SJCRH30 (cell line): ENCODE measurements at regions not wholly inside any gene's neighbourhood (a gene's known extent, or its start where the extent isn't known, plus 50 kb on each side); places are given as distances from the start of the nearest gene placed in this dataset.

Experiments used
- DNase-seq, 2 experiments: peaks; one replicate each; pipeline ENCODE4 v3.0.0-alpha.2; 2015 to 2020
- H3K27ac ChIP-seq: fragments of 250-450 bp; sonication (Bioruptor Pico); 2 replicates; pipeline ENCODE4 v1.5.1; 2020; ENCODE audit warnings: mild to moderate bottlenecking, moderate library complexity
- H3K27me3 ChIP-seq: fragments of 250-450 bp; sonication (Bioruptor Pico); 2 replicates; pipeline ENCODE4 v1.5.1; 2020; ENCODE audit warnings: mild to moderate bottlenecking, moderate library complexity
- H3K36me3 ChIP-seq: fragments of 250-450 bp; sonication (Bioruptor Pico); 2 replicates; pipeline ENCODE4 v1.5.1; 2020; ENCODE audit warnings: mild to moderate bottlenecking, moderate library complexity
- H3K4me1 ChIP-seq: fragments of 250-450 bp; sonication (Bioruptor Pico); 2 replicates; pipeline ENCODE4 v1.5.1; 2020; ENCODE audit warnings: mild to moderate bottlenecking, moderate library complexity
- H3K4me3 ChIP-seq: fragments of 250-450 bp; sonication (Bioruptor Pico); 2 replicates; pipeline ENCODE4 v1.5.1; 2020; ENCODE audit warnings: mild to moderate bottlenecking, moderate library complexity
- H3K9me3 ChIP-seq: fragments of 250-450 bp; sonication (Bioruptor Pico); replicated peaks from 2 replicates; pipeline ENCODE4 v1.5.1; 2020; ENCODE audit warnings: mild to moderate bottlenecking, moderate library complexity

GRCh38 chr6:94129926-94130325 lies 710.6 kb upstream of the EPHA7 start:
- no peaks in the 10 kb centered on the region for H3K27me3 ChIP-seq
- H3K4me3 ChIP-seq, result no peak overlapping the region
- H3K4me1 ChIP-seq, result no peaks in the 10 kb centered on the region
- no peaks in the 10 kb centered on the region for H3K36me3 ChIP-seq
- H3K9me3 ChIP-seq, result no peaks in the 10 kb centered on the region
- no peak for DNase-seq
- no peak overlapping the region for H3K27ac ChIP-seq

DNA sequence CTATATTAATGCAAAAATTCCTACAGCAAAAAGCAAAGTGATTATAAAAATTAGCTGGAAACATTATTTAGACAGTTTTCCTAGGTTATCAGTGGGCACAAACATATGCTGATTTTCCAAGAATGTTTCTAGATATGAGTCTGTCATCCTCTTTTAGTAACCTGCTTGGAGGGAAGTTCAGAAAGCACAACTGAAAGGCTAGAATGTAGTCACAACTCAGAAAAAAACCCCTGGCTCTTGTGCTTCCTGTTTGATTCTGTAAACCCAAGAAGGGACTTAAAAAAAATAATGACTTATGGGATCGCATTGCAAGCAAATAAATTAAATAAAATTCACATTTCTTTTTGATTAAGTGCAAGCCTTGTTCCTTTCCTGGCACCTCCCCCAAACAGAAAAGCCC lies 708.4 kb upstream of the EPHA7 start:
- no peaks in the 10 kb centered on the region for H3K27me3 ChIP-seq
- no peak overlapping the region for H3K27ac ChIP-seq

GRCh38 chr6:94124333-94124732 lies 705.0 kb upstream of the EPHA7 start:
- Histone ChIP-seq H3K27me3 (no peaks in the 10 kb centered on the region), H3K27ac (no peak overlapping the region), H3K4me3 (no peak overlapping the region), H3K4me1 (no peaks in the 10 kb centered on the region), H3K9me3 (no peaks in the 10 kb centered on the region), H3K36me3 (no peaks in the 10 kb centered on the region)
- DNase-seq, result no peak

More for the DNA sequence above, 708.4 kb upstream of the EPHA7 start:
- Histone ChIP-seq H3K4me3 (no peak overlapping the region), H3K36me3 (no peaks in the 10 kb centered on the region), H3K9me3 (no peaks in the 10 kb centered on the region), H3K4me1 (no peaks in the 10 kb centered on the region)
- DNase-seq, result no peak

DNA sequence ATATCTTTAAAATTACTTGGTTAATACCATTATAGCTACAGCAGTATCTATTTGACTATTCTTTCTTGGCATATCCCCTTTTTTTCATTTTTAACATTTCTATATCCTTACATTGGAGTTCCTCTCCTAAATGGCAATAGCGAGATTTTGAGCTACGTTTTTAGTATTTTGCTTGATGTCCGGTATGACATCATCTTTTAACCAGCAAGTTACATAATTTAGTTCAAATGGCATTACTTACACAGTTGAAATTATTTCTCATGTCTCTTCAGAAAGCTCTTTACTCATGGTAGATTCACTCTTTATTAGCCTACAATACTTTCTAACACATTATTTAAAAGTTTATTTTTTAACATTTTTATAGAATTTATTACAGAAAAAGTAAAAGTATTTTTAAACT lies 701.7 kb upstream of the EPHA7 start:
- Histone ChIP-seq H3K36me3 (no peaks in the 10 kb centered on the region), H3K27me3 (no peaks in the 10 kb centered on the region), H3K9me3 (no peaks in the 10 kb centered on the region), H3K27ac (no peak overlapping the region), H3K4me1 (no peaks in the 10 kb centered on the region), H3K4me3 (no peak overlapping the region)
- no peak for DNase-seq

DNA sequence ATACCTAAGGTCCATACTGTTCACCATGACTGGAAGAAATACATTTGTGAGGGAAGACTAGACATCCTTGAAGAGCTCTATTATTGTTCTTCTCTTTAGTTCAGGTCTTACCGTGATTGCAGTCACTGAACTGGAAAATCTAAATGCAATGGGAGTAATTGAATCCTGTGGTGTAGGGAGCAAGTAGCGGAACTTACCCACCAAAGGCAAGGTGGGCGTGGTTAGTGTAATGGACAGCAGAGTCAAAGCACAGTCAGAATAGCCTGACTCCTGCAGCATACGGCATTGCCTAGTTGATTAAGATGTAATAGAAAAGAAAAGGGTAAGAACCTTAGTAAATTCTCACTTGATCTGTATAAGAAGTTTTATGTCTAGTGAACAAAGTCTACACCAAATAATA lies 679.7 kb upstream of the EPHA7 start:
- Histone ChIP-seq H3K9me3 (no peaks in the 10 kb centered on the region), H3K27me3 (no peaks in the 10 kb centered on the region), H3K4me1 (no peaks in the 10 kb centered on the region), H3K4me3 (no peak overlapping the region), H3K36me3 (no peaks in the 10 kb centered on the region), H3K27ac (no peak overlapping the region)
- no peak for DNase-seq

DNA sequence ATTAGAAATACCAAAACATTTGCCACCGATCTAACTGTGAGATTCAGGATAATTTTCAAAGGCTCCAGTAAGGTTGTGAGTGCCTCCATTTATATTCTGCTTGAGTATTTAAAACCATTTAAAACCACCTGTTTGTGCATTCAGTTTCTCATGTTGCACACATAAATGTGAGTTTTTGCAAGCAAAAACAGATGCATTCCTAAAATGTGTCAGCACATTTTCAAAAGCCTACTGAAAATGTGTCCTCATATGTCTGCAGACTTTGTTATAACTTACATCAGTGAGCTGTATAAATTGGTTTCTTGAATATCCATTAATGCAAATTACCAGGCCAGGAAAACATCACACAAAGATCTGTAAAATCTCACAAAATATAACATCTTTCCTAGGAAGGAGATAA lies 676.6 kb upstream of the EPHA7 start:
- Histone ChIP-seq H3K27ac (no peak overlapping the region), H3K4me3 (no peak overlapping the region), H3K36me3 (no peaks in the 10 kb centered on the region), H3K4me1 (peaks cover 1% of the 10 kb centered on the region), H3K27me3 (no peaks in the 10 kb centered on the region), H3K9me3 (no peaks in the 10 kb centered on the region)
- DNase-seq, result no peak

DNA sequence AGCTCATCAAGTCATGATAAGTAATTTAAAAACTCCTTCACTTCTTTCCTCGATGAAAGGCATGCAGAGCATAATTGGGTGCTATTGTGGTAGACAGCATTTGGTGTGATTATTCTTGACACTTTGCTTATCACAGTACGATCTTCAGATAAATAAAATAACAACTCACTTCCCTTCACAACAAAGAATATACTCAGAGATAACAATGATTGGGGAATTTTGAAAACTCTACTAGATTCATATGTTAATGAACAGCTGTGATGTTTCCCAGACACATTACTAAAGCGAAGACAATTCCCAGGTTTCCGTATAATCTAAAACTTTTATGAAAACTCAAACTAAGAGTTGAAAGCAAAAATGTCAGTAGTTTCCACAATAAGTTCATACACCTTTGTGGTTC lies 670.6 kb upstream of the EPHA7 start:
- no peak overlapping the region for H3K4me3 ChIP-seq
- H3K27me3 ChIP-seq, result no peaks in the 10 kb centered on the region
- no peaks in the 10 kb centered on the region; the same call in 1 of the 2 replicates for H3K36me3 ChIP-seq
- peaks cover 18% of the 10 kb centered on the region for H3K4me1 ChIP-seq
- H3K9me3 ChIP-seq, result peaks cover 3% of the 10 kb centered on the region; the same call in 1 of the 2 replicates
- no peak overlapping the region for H3K27ac ChIP-seq
- no peak for DNase-seq

GRCh38 chr6:94088870-94089269 lies 669.5 kb upstream of the EPHA7 start:
- peaks cover 5% of the 10 kb centered on the region; the same call in 1 of the 2 replicates for H3K9me3 ChIP-seq
- H3K27ac ChIP-seq, result no peak overlapping the region
- no peaks in the 10 kb centered on the region; the same call in 1 of the 2 replicates for H3K36me3 ChIP-seq
- H3K4me3 ChIP-seq, result no peak overlapping the region
- no peak for DNase-seq
- H3K4me1 ChIP-seq, result peaks cover 24% of the 10 kb centered on the region
- no peaks in the 10 kb centered on the region for H3K27me3 ChIP-seq

DNA sequence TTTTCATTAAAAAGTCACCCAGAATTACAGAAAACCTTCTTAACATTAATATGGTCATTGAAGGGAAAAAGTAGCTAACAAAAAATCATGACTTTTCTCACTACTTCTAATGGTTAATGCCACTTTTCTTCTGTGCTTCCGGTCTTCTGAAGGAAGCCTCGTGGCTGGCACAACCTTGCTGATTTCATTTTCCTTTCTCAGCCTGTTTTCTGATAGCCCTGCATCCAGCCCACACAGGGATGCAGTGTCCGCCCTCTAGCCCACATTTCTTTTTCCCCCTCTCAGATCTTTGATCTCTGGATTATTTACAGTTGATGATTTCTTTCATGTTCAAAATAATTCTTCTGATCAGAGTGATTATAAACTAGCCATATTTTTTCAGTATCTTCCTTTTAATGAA lies 655.4 kb upstream of the EPHA7 start:
- H3K4me1 ChIP-seq, result 0 out of 2 replicates have a peak, but pooled peaks cover 5% of the 10 kb centered on the region
- no peak overlapping the region for H3K27ac ChIP-seq
- H3K27me3 ChIP-seq, result no peaks in the 10 kb centered on the region
- H3K36me3 ChIP-seq, result 0 out of 2 replicates have a peak, but pooled peaks cover 2% of the 10 kb centered on the region
- H3K9me3 ChIP-seq, result no peaks in the 10 kb centered on the region
- no peak for DNase-seq
- H3K4me3 ChIP-seq, result no peak overlapping the region

DNA sequence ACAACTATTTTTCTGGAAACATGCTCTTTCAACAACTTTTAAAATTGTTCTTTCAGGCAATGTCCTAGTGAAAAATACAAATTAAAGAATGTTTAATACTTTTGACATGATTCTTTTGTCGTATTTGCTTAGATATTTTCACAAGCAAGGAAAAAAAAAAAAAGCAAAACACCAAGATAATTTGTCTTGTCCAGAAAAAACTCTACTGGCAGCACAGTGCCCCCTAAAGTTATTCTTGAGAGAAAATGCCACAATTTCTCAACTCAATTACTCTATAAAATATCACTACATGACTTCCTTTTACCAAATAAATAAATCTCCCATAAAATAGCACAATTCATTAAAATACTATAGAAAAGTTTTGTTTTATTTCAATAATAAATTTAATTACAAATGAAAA lies 652.5 kb upstream of the EPHA7 start:
- Histone ChIP-seq H3K27me3 (no peaks in the 10 kb centered on the region), H3K4me1 (0 out of 2 replicates have a peak, but pooled peaks cover 5% of the 10 kb centered on the region), H3K4me3 (no peak overlapping the region), H3K27ac (no peak overlapping the region), H3K36me3 (no peaks in the 10 kb centered on the region), H3K9me3 (no peaks in the 10 kb centered on the region)
- peak in 1 of 2 experiments; percentile 42 for DNase-seq

- Histone ChIP-seq H3K9me3 (no peaks in the 10 kb centered on the region), H3K27me3 (no peaks in the 10 kb centered on the region), H3K27ac (peak overlapping the region; percentile 20), H3K4me3 (no peak overlapping the region), H3K4me1 (0 out of 2 replicates have a peak, but pooled peaks cover 3% of the 10 kb centered on the region), H3K36me3 (no peaks in the 10 kb centered on the region)
- peak; percentile 7 to 51 for DNase-seq
Measured at GRCh38 chr6:94065707-94066337, 646.5 kb upstream of the EPHA7 start.

DNA sequence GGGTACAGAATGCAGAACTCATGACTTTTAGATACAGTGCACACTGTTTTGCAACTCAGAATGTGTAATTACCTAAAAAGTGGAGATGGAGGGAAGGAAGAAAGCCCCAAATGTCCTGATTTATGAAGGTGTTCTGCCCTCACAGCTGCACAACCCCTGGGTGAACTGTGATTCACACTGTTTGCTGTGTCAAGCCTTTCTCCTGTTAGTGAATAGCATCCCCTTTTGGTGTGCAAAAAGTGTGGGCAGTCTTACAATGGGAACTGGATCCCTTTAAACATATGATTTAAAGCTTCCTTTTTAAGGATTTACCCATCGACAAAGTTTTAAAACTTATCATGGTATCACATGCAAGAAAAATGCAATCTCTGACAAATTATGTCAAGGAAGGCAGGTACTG lies 633.4 kb upstream of the EPHA7 start:
- H3K36me3 ChIP-seq, result no peaks in the 10 kb centered on the region
- H3K4me1 ChIP-seq, result no peaks in the 10 kb centered on the region
- peak; percentile 14 to 58 for DNase-seq
- H3K9me3 ChIP-seq, result no peaks in the 10 kb centered on the region; the same call in 1 of the 2 replicates
- H3K27me3 ChIP-seq, result no peaks in the 10 kb centered on the region
- no peak overlapping the region for H3K27ac ChIP-seq
- no peak overlapping the region for H3K4me3 ChIP-seq

DNA sequence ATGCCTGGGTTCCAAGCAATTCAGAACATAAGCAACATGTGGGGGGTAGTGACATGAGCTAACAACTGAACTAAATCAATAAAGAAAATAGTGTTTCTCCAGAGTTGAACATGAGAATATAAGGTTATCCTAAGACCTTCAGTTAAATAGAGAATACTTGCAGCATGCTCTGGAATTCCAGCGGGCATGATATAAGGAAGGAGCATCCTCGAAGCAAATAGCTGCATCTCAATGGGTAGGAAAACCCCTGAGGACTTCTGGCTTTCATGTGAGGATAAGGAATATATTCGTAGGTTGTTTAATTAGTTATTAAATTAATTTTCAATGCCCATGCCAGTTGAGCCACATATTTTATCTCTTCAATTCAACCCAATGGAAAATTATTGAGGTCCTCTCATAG lies 631.2 kb upstream of the EPHA7 start:
- no peak for DNase-seq
- no peaks in the 10 kb centered on the region; the same call in 1 of the 2 replicates for H3K4me1 ChIP-seq
- H3K4me3 ChIP-seq, result no peak overlapping the region
- no peak overlapping the region for H3K27ac ChIP-seq
- H3K27me3 ChIP-seq, result no peaks in the 10 kb centered on the region
- no peaks in the 10 kb centered on the region for H3K36me3 ChIP-seq
- H3K9me3 ChIP-seq, result no peaks in the 10 kb centered on the region; the same call in 1 of the 2 replicates

DNA sequence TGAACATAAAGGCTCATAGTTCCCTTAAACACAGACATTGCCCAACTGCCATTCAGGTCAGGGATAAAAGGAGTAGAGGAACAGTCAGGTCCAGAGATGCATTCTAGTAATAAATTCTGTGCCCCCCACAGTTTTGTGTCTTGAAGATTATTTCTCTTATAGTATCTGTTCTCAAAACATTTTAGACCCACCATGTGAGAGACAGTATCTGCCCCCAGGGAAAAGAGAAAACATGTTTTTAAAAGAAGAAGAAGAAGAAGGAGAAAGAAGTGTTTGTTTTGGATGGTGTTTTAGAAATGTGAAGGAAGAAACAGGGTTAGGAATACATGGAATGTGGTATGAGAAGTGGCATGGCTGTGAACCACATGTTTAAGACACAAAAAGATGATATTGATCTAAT lies 629.6 kb upstream of the EPHA7 start:
- no peaks in the 10 kb centered on the region; the same call in 1 of the 2 replicates for H3K4me1 ChIP-seq
- DNase-seq, result no peak
- H3K27me3 ChIP-seq, result no peaks in the 10 kb centered on the region
- H3K27ac ChIP-seq, result no peak overlapping the region
- H3K9me3 ChIP-seq, result no peaks in the 10 kb centered on the region; the same call in 1 of the 2 replicates
- H3K4me3 ChIP-seq, result no peak overlapping the region
- no peaks in the 10 kb centered on the region for H3K36me3 ChIP-seq

GRCh38 chr6:94045099-94045829 lies 625.9 kb upstream of the EPHA7 start:
- Histone ChIP-seq H3K4me1 (no peaks in the 10 kb centered on the region; the same call in 1 of the 2 replicates), H3K27ac (peak overlapping the region; percentile 17; the same call in 1 of the 2 replicates), H3K9me3 (no peaks in the 10 kb centered on the region; the same call in 1 of the 2 replicates), H3K27me3 (no peaks in the 10 kb centered on the region), H3K36me3 (no peaks in the 10 kb centered on the region), H3K4me3 (0 out of 2 replicates have a peak overlapping the region, but pooled peaks have one; percentile 5)
- peak in 1 of 2 experiments; percentile 28 for DNase-seq
